Endodermal cell (in vitro differentiated cells): ENCODE measurements at regions not wholly inside any gene's neighbourhood (a gene's known extent, or its start where the extent isn't known, plus 50 kb on each side); places are given as distances from the start of the nearest gene placed in this dataset.
"Not testable (repeated sequence)": the region's sequence is repeated elsewhere in the genome, so short reads cannot be mapped to it uniquely, and the experiment has no call there.

Experiments used
- DNase-seq: peaks from one replicate; pipeline ENCODE4 v3.0.0-alpha.2; 2017
- H3K27ac ChIP-seq: 2 replicates; pipeline ENCODE4 v1.5.1; 2013; ENCODE audit warnings: mild to moderate bottlenecking, low read depth, low read length, moderate library complexity
- H3K27me3 ChIP-seq: 2 replicates; pipeline ENCODE4 v1.6.1; 2013; ENCODE audit warnings: mild to moderate bottlenecking, low read length, moderate library complexity; ENCODE audit not compliant: insufficient read depth, control insufficient read depth, poor library complexity, severe bottlenecking
- H3K36me3 ChIP-seq: 2 replicates; pipeline ENCODE4 v1.7.0; 2013; ENCODE audit warnings: mild to moderate bottlenecking, low read length, moderate library complexity; ENCODE audit not compliant: control insufficient read depth, insufficient read depth
- H3K4me1 ChIP-seq: one replicate; pipeline ENCODE4 v1.7.0; 2013; ENCODE audit warnings: low read length; ENCODE audit not compliant: control insufficient read depth, insufficient read depth
- H3K4me3 ChIP-seq: 2 replicates; pipeline ENCODE4 v1.5.1; 2013; ENCODE audit warnings: mild to moderate bottlenecking, low read length, moderate library complexity
- H3K9ac ChIP-seq: 2 replicates; pipeline ENCODE4 v1.6.1; 2013; ENCODE audit warnings: mild to moderate bottlenecking, low read length, moderate library complexity; ENCODE audit not compliant: poor library complexity, severe bottlenecking; ENCODE audit errors: extremely low read depth
- H3K9me3 ChIP-seq: 2 replicates; pipeline ENCODE4 v1.6.1; 2013; ENCODE audit warnings: mild to moderate bottlenecking, low read length, moderate library complexity; ENCODE audit not compliant: control insufficient read depth
- H3K27ac Mint-ChIP-seq: 2 replicates; pipeline ENCODE4 v1.8.0; 2020; ENCODE audit warnings: mixed read lengths
- H3K27me3 Mint-ChIP-seq: 2 replicates; pipeline ENCODE4 v1.8.0; 2021; ENCODE audit warnings: mild to moderate bottlenecking, mixed read lengths; ENCODE audit not compliant: insufficient read depth
- H3K36me3 Mint-ChIP-seq: 2 replicates; pipeline ENCODE4 v1.8.0; 2020; ENCODE audit warnings: low read depth, mixed read lengths
- H3K4me1 Mint-ChIP-seq: 2 replicates; pipeline ENCODE4 v1.8.0; 2020; ENCODE audit warnings: mixed read lengths
- H3K4me3 Mint-ChIP-seq: 2 replicates; pipeline ENCODE4 v1.8.0; 2020; ENCODE audit warnings: mild to moderate bottlenecking, moderate library complexity, mixed read lengths
- H3K9me3 Mint-ChIP-seq: 2 replicates; pipeline ENCODE4 v1.8.0; 2020; ENCODE audit warnings: mild to moderate bottlenecking, mixed read lengths
- CTCF ChIP-seq: fragments of 200-600 bp; sonication (generic); conservative IDR thresholded peaks from 2 replicates; pipeline ENCODE4 v1.5.0; 2021; ENCODE audit warnings: antibody characterized with exemption, mild to moderate bottlenecking
- WGBS, 2 experiments: methylation state at CpG; one replicate each; pipeline versions ENCODE4 v1.1.5 to v1.1.7; 2013; ENCODE audit warnings: missing lambda C conversion rate in 2 of 2, mixed read lengths in 1 of 2; ENCODE audit not compliant: insufficient coverage in 1 of 2, insufficient read length in 1 of 2; 5-methylcytosine and 5-hydroxymethylcytosine counted together

GRCh38 chr6:91052473-91053450, 465.9 kb upstream of the MAP3K7 start:
- H3K9ac ChIP-seq, H3K27me3 ChIP-seq, H3K27me3 Mint-ChIP-seq, H3K4me3 ChIP-seq, H3K4me1 ChIP-seq, H3K36me3 Mint-ChIP-seq, H3K36me3 ChIP-seq, H3K4me1 Mint-ChIP-seq, DNase-seq, H3K27ac ChIP-seq: not testable (repeated sequence)
- 91 to 94% methylated on average over 20 to 31 of the region's 33 CpGs for WGBS, 2 experiments
- Mint-ChIP-seq H3K4me3 (peak overlapping the region; percentile 70), H3K27ac (peak overlapping the region; percentile 94), H3K9me3 (peaks cover 37% of the 10 kb centered on the region)
- H3K9me3 ChIP-seq = peaks cover 12% of the 10 kb centered on the region
- peak; percentile 38 for TF ChIP-seq CTCF

- H3K9me3 Mint-ChIP-seq = peaks cover 6% of the 10 kb centered on the region
- H3K4me3 Mint-ChIP-seq = no peak overlapping the region
- no peaks in the 10 kb centered on the region for H3K36me3 Mint-ChIP-seq
- H3K9me3 ChIP-seq = no peaks in the 10 kb centered on the region
- no peaks in the 10 kb centered on the region for H3K27me3 Mint-ChIP-seq
- H3K4me1 Mint-ChIP-seq = no peaks in the 10 kb centered on the region
- H3K9ac ChIP-seq = no peak overlapping the region
- no peak for DNase-seq
- H3K27me3 ChIP-seq = no peaks in the 10 kb centered on the region
- no peak for TF ChIP-seq CTCF
- H3K27ac Mint-ChIP-seq = no peak overlapping the region
- no peak overlapping the region for H3K27ac ChIP-seq
- WGBS, 2 experiments = 100% methylated on average over 1 of the region's 1 CpG; no CpG with 5 or more reads in 1 of the 2 experiments
- no peaks in the 10 kb centered on the region for H3K36me3 ChIP-seq
- H3K4me1 ChIP-seq = no peaks in the 10 kb centered on the region
- no peak overlapping the region for H3K4me3 ChIP-seq
These were observed 458.3 kb upstream of the MAP3K7 start for GRCh38 chr6:91045161-91045560.

- DNase-seq = no peak
- Histone ChIP-seq H3K27me3 (no peaks in the 10 kb centered on the region), H3K9me3 (no peaks in the 10 kb centered on the region), H3K9ac (no peak overlapping the region), H3K36me3 (no peaks in the 10 kb centered on the region), H3K27ac (no peak overlapping the region), H3K4me1 (no peaks in the 10 kb centered on the region), H3K4me3 (no peak overlapping the region)
- Mint-ChIP-seq H3K4me3 (no peak overlapping the region), H3K27me3 (no peaks in the 10 kb centered on the region), H3K9me3 (peaks cover 6% of the 10 kb centered on the region), H3K36me3 (no peaks in the 10 kb centered on the region), H3K27ac (no peak overlapping the region), H3K4me1 (no peaks in the 10 kb centered on the region)
- 96% methylated on average over 2 of the region's 2 CpGs; no CpG with 5 or more reads in 1 of the 2 experiments for WGBS, 2 experiments
- TF ChIP-seq CTCF = no peak
These were observed 456.9 kb upstream of the MAP3K7 start for GRCh38 chr6:91043751-91044150.
